ENCODE measurements at regions not wholly inside any gene's neighbourhood (a gene's known extent, or its start where the extent isn't known, plus 50 kb on each side); places are given as distances from the start of the nearest gene placed in this dataset. TPM values are rescaled to one million over a fixed set of nuclear protein-coding genes. Genes with fewer than 3 reads are reported as not detected.

Small RNA genes in the stretch of these regions (small RNA-seq; reads per million reads assigned to genes)
- gene RNU1-51P (not detected), gene RNU7-192P (not detected)
